ENCODE measurements at regions not wholly inside any gene's neighbourhood (a gene's known extent, or its start where the extent isn't known, plus 50 kb on each side); places are given as distances from the start of the nearest gene placed in this dataset.

GRCh38 chr12:75708802-75709201, 197.4 kb upstream of the KRR1 start:
- no peak for TF ChIP-seq REST (IDR thresholded peaks at IDR 0.05; ENCODE audit: insufficient read depth in 1 of 2, low read depth in 2 of 2, low read length in 2 of 2)
- TF ChIP-seq TAF1 (IDR thresholded peaks at IDR 0.05; ENCODE audit: borderline replicate concordance, insufficient read depth, low read length): no peak
- TF ChIP-seq FOXP2 (optimal IDR thresholded peaks at IDR 0.05; ENCODE audit: borderline replicate concordance, extremely low read depth, extremely low read length, insufficient read depth): no peak
- TF ChIP-seq POLR2AphosphoS5 (IDR thresholded peaks at IDR 0.05; ENCODE audit: low read depth, low read length): no peak

GRCh38 chr12:75707983-75708382, 196.6 kb upstream of the KRR1 start:
- TF ChIP-seq POLR2AphosphoS5 (IDR thresholded peaks at IDR 0.05; ENCODE audit: low read depth, low read length): no peak
- no peak for TF ChIP-seq SIN3A (IDR thresholded peaks at IDR 0.05; ENCODE audit: borderline replicate concordance, insufficient read depth, low read length)
- TF ChIP-seq REST (IDR thresholded peaks at IDR 0.05; ENCODE audit: insufficient read depth in 1 of 2, low read depth in 2 of 2, low read length in 2 of 2): no peak
- TF ChIP-seq FOXP2 (optimal IDR thresholded peaks at IDR 0.05; ENCODE audit: borderline replicate concordance, extremely low read depth, extremely low read length, insufficient read depth): no peak
- no peak for TF ChIP-seq TAF1 (IDR thresholded peaks at IDR 0.05; ENCODE audit: borderline replicate concordance, insufficient read depth, low read length)

GRCh38 chr12:75706786-75707605, 195.6 kb upstream of the KRR1 start:
- TF ChIP-seq TAF1 (IDR thresholded peaks at IDR 0.05; ENCODE audit: borderline replicate concordance, insufficient read depth, low read length) (peak; percentile 12; the same call in 1 of the 2 replicates), REST (IDR thresholded peaks at IDR 0.05; ENCODE audit: insufficient read depth in 1 of 2, low read depth in 2 of 2, low read length in 2 of 2) (no peak)

GRCh38 chr12:75705749-75706711, 194.6 kb upstream of the KRR1 start:
- TF ChIP-seq POLR2AphosphoS5 (IDR thresholded peaks at IDR 0.05; ENCODE audit: low read depth, low read length): peak; percentile 61; the same call in 1 of the 2 replicates
- peak; percentile 63 for TF ChIP-seq FOXP2 (optimal IDR thresholded peaks at IDR 0.05; ENCODE audit: borderline replicate concordance, extremely low read depth, extremely low read length, insufficient read depth)
- TF ChIP-seq SIN3A (IDR thresholded peaks at IDR 0.05; ENCODE audit: borderline replicate concordance, insufficient read depth, low read length): peak; percentile 94; the same call in 1 of the 2 replicates
- peak; percentile 37; the same call in 1 of the 2 replicates for TF ChIP-seq TAF1 (IDR thresholded peaks at IDR 0.05; ENCODE audit: borderline replicate concordance, insufficient read depth, low read length)
- TF ChIP-seq REST (IDR thresholded peaks at IDR 0.05; ENCODE audit: insufficient read depth in 1 of 2, low read depth in 2 of 2, low read length in 2 of 2): peak in 1 of 2 experiments; percentile 76; a peak in 1 of 4 replicates

All from PFSK-1 (cell line).